GM18951 (cell line): ENCODE measurements at regions not wholly inside any gene's neighbourhood (a gene's known extent, or its start where the extent isn't known, plus 50 kb on each side); places are given as distances from the start of the nearest gene placed in this dataset.

Experiments used
- POLR2A ChIP-seq: IDR thresholded peaks from 4 replicates; pipeline ENCODE4 v1.6.1; 2011; ENCODE audit warnings: mild to moderate bottlenecking; ENCODE audit not compliant: insufficient read length, insufficient read depth; ENCODE audit errors: extremely low read depth
- in situ Hi-C: fragments of 300-500 bp; cut with MboI; formaldehyde crosslinking; loops from one replicate; pipeline ENCODE4 v1.12.0; 2022; ENCODE audit warnings: low sequenced_read_pairs, mixed read lengths, inconsistent platforms; ENCODE audit not compliant: unreplicated experiment

- in situ Hi-C loops = loop anchor here (5.0 kb wide), 1 partner anchor 57 kb away; no protein-coding TSS in a partner anchor
These were observed 251.2 kb upstream of the TPTE start for GRCh38 chr21:10270211-10270610.

GRCh38 chr21:10271666-10272207 lies 249.6 kb upstream of the TPTE start:
- in situ Hi-C loops = loop anchor here (5.0 kb wide), 1 partner anchor 56 kb away; no protein-coding TSS in a partner anchor

DNA sequence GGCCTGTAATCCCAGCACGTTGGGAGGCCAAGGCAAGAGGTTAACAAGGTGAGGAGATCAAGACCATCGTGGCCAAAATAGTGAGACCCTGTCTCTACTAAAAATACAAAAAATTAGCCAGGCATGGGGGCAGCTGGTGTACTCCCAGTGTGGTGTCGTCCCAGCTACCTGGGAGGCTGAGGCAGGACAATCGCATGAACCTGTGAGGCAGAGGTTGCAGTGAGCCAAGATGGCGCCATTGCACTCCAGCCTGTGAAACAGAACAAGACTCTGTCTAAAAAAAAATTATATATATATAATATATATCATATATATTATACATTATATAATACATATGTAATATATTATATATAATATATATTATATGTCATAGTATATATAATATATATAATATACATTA lies 249.2 kb upstream of the TPTE start:
- no peak for TF ChIP-seq POLR2A
- in situ Hi-C loops = loop anchor here (5.0 kb wide), 1 partner anchor 55 kb away; no protein-coding TSS in a partner anchor

DNA sequence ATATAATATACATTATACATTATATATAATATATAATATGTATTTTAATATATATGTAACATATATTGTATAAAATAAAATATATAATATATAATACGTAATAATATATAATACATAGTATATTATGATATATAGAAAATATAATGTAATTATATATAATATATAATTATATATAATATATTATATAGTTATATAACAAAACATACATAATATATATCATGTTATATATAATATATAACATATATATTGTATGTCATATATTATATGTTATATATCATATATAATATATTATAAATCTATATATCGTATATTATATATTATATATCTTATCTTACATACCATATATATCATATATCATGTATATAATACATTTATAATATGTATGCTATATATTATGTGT lies 248.2 kb upstream of the TPTE start:
- no peak for TF ChIP-seq POLR2A
- in situ Hi-C loops = loop anchor here (5.0 kb wide), 1 partner anchor 54 kb away; no protein-coding TSS in a partner anchor

- in situ Hi-C loops = loop anchor here (5.0 kb wide), 1 partner anchor 53 kb away; no protein-coding TSS in a partner anchor
These were observed 247.5 kb upstream of the TPTE start for GRCh38 chr21:10273794-10274338.
